GM10266 (cell line): ENCODE measurements at regions not wholly inside any gene's neighbourhood (a gene's known extent, or its start where the extent isn't known, plus 50 kb on each side); places are given as distances from the start of the nearest gene placed in this dataset.

ENCODE experiments used
- DNase-seq: peaks from one replicate; pipeline ENCODE4 v3.0.0; 2012; ENCODE audit errors: extremely low spot score
- CTCF ChIP-seq: IDR thresholded peaks from 2 replicates; pipeline ENCODE4 v1.5.1; 2012; ENCODE audit warnings: mild to moderate bottlenecking, low read depth; ENCODE audit not compliant: control insufficient read depth, insufficient read depth; ENCODE audit errors: missing control alignments

- DNase-seq, result no peak
- no peak for TF ChIP-seq CTCF
Observed at GRCh38 chr11:38553148-38553547, 1955.1 kb upstream of the RAG2 start.

- no peak for DNase-seq
- TF ChIP-seq CTCF, result no peak
Observed at GRCh38 chr11:38547462-38547861, 1949.4 kb upstream of the RAG2 start.

- no peak for DNase-seq
- no peak for TF ChIP-seq CTCF
Observed at GRCh38 chr11:38543986-38544385, 1946.0 kb upstream of the RAG2 start.

GRCh38 chr11:38543311-38543710, 1945.3 kb upstream of the RAG2 start:
- no peak for DNase-seq
- TF ChIP-seq CTCF, result no peak

GRCh38 chr11:38538866-38539680, 1941.0 kb upstream of the RAG2 start:
- TF ChIP-seq CTCF, result no peak
- no peak for DNase-seq

GRCh38 chr11:38530226-38530625, 1932.2 kb upstream of the RAG2 start:
- DNase-seq, result no peak
- TF ChIP-seq CTCF, result no peak

GRCh38 chr11:38524945-38525344, 1926.9 kb upstream of the RAG2 start:
- no peak for DNase-seq
- no peak for TF ChIP-seq CTCF
